ENCODE measurements at regions not wholly inside any gene's neighbourhood (a gene's known extent, or its start where the extent isn't known, plus 50 kb on each side); places are given as distances from the start of the nearest gene placed in this dataset.
A peak's percentile ranks its signal among the peaks of the same experiment; 100 is the strongest.

DNA sequence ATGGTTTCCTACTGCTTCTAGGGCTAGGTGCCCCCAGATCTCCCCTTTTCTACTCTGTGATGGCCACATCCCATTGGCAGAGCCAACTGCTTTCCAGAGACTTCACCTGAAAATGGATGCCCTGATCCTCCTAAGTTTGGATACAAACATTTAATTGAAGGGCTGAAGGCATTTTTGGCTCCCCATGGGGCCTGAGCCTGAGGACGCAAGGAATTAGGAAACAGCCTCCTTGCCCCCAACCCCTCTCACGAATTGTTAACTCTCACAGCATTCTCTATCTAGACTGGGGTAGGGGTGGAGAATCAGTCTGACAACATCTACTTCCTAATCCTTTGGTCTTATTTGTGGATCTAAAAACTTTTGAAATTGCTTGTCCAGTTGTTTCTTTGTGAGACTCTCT, 108.5 kb upstream of the KCNK2 start:
- no peak overlapping the region for H3K4me3 Mint-ChIP-seq
- H3K4me1 Mint-ChIP-seq, result no peaks in the 10 kb centered on the region
- H3K9me3 Mint-ChIP-seq, result peaks cover 0 to 8% (median 0%) of the 10 kb centered on the region in 7 donors
- no peaks in the 10 kb centered on the region for H3K27me3 Mint-ChIP-seq
- ATAC-seq (ENCODE audit: low read depth in 2 of 2) (no peak), DNase-seq (no peak)
- H3K36me3 Mint-ChIP-seq, result no peaks in the 10 kb centered on the region
- no peak overlapping the region for H3K27ac Mint-ChIP-seq

DNA sequence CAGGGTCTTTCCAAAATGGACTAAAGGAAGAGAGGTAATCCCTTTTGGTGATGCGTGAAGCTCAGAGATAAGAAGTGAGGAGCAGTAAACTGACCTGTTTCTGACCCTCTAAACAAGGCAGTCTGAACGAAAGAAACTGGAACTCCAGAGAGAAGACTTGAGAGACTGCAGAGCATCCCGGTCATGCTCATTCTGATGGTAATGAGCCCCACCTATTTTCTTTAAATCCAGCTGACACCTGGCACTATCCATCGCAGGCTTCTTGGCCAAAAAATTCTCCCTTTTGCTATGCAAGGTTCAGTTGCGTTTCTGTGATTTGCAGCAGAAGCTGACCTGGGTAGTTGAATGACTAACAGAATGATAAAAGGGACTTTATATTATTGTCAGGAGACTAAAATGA, 105.9 kb upstream of the KCNK2 start:
- H3K4me1 Mint-ChIP-seq, result no peaks in the 10 kb centered on the region
- H3K36me3 Mint-ChIP-seq, result no peaks in the 10 kb centered on the region
- H3K4me3 Mint-ChIP-seq, result no peak overlapping the region
- ATAC-seq (ENCODE audit: low read depth in 2 of 2) (no peak), DNase-seq (no peak)
- H3K27me3 Mint-ChIP-seq, result no peaks in the 10 kb centered on the region
- no peak overlapping the region for H3K27ac Mint-ChIP-seq
- H3K9me3 Mint-ChIP-seq, result peaks cover 0 to 8% (median 2%) of the 10 kb centered on the region in 7 donors

DNA sequence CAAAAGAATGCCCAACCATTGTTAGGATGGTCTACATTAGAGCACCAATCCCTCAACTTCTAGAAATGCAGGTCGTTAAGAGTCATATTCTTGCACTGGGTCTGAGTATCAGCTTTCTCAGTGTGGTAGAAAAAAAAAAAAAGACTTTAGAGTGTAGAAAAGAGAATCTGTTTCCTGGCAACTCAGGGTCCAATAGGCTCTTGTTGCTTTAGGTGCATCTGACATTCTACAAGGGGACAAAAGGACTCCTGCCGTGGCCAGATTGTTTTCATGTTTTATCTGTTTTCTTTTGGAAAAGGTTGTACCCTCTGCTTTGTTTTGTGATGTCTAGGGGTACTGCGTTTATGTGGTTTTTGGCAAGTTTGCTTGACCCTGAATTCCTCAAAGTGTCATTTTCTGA, 105.4 kb upstream of the KCNK2 start:
- H3K27ac Mint-ChIP-seq, result no peak overlapping the region
- ATAC-seq (ENCODE audit: low read depth in 2 of 2) (no peak), DNase-seq (no peak)
- H3K4me3 Mint-ChIP-seq, result no peak overlapping the region
- peaks cover 0 to 8% (median 2%) of the 10 kb centered on the region in 7 donors for H3K9me3 Mint-ChIP-seq
- no peaks in the 10 kb centered on the region for H3K27me3 Mint-ChIP-seq
- no peaks in the 10 kb centered on the region for H3K4me1 Mint-ChIP-seq
- H3K36me3 Mint-ChIP-seq, result no peaks in the 10 kb centered on the region

DNA sequence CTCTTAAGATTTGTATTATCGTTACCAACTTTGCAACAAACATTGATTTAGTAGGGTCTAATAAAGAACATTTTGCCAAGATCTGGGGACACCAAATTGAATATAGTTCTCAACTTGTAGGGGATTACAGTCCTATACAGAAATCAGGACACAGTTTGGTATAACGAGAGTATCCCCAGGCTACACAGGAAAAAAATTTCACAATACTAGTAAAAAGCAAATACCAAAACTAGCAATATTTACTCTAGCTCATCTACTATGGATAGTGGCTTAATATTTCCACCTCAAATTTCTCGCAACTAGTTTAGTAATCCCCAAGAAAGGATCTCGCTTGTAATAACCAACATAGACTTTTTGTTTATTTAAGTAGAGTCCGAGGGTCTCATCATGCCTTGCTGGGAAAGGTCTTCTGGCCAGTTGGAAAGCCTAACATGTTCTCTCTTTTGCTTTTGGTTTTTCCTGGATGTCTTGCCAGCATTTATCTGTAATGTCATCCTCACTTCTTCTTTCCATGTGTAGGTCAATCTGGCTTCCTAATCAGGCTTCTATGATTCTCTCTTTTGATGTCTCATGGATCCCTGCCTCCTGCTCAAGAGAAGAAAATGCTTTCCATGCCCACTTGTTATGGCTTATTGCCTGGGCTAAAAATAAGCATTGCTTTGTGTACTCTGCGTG, 104.7 kb upstream of the KCNK2 start:
- Mint-ChIP-seq H3K4me1 (no peaks in the 10 kb centered on the region), H3K27me3 (no peaks in the 10 kb centered on the region), H3K36me3 (no peaks in the 10 kb centered on the region), H3K4me3 (no peak overlapping the region), H3K9me3 (peaks cover 0 to 8% (median 2%) of the 10 kb centered on the region in 7 donors), H3K27ac (no peak overlapping the region)
- no peak for DNase-seq
- no peak for ATAC-seq (ENCODE audit: low read depth in 2 of 2)

DNA sequence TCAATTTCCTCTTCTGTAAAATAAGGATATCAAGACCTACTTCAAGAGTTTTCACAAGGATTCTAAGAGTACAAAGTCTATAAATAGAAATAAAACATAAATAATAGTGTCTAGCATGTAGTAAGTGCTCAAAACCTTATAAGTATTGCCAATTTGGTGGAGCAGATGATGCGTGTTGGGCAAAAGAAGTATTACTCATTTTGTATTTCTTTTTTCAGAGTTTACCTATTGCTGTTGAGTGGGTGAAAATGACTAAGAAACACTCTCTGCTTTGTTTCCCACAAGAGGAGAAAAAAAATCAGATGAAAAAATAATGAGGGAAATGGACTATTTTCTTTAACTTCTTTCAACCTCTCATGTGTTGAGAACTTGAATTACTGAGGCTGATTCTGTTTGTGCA, 103.3 kb upstream of the KCNK2 start:
- no peak overlapping the region for H3K27ac Mint-ChIP-seq
- peaks cover 2 to 19% (median 5%) of the 10 kb centered on the region in 7 donors for H3K9me3 Mint-ChIP-seq
- no peaks in the 10 kb centered on the region for H3K4me1 Mint-ChIP-seq
- ATAC-seq (ENCODE audit: low read depth in 2 of 2) (no peak), DNase-seq (no peak)
- no peaks in the 10 kb centered on the region for H3K27me3 Mint-ChIP-seq
- H3K36me3 Mint-ChIP-seq, result no peaks in the 10 kb centered on the region
- no peak overlapping the region for H3K4me3 Mint-ChIP-seq

DNA sequence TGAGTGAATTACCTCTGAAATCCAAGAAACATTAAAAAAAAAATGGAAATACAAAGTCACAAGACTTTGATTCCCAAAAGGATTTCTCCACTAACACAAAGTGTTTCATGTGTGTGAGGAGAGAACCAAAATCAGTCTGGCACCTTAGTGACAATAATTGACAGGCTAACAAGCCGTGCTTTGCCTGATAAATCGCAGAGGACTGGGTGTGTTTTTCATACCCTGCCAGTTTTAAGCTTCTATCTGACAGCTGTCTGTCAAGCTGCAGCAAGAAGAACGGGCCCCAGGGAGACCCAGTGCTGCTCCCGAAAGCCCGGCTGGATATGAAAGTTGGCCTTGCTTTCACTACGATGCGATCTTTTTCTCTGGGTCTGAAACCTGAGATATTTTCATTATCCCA, 101.6 kb upstream of the KCNK2 start:
- no peaks in the 10 kb centered on the region for H3K4me1 Mint-ChIP-seq
- no peak for DNase-seq
- ATAC-seq (ENCODE audit: low read depth in 2 of 2), result no peak
- no peak overlapping the region for H3K4me3 Mint-ChIP-seq
- H3K27me3 Mint-ChIP-seq, result no peaks in the 10 kb centered on the region
- H3K36me3 Mint-ChIP-seq, result no peaks in the 10 kb centered on the region
- peaks cover 2 to 21% (median 6%) of the 10 kb centered on the region in 7 donors for H3K9me3 Mint-ChIP-seq
- H3K27ac Mint-ChIP-seq, result no peak overlapping the region

DNA sequence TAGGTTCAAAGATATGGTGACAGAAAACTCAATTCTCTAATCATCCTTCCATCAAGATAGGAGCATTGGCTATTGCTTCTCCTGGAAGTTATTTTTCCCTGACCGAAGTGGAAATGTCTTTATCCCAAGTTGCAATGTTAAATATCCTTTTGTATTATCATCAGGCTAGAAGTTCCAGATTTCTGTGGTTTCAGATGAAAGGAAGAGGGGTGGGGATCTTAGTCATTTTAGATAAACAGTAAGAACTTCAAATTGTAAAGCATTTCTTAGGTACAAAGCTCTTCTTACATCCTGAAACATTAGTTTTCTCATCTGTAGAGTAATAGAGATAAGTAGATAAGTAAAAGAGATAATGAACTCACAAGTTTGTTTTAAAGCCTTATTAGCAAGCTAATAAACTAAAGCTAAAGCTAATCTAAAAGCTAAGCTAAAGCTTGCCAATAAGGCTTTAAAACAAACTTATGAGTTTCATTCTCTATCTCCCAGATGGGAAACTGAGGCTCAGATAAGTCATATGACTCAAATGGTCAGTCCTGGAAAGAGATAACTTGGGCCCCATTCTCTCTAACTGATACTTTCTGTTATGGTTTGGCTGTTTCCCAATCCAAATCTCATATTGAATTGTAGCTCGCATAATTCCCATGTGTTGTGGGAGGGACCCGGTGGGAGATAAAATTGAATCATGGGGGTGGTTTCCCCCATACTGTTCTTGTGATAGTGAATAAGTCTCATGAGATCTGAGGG, 99.2 kb upstream of the KCNK2 start:
- Mint-ChIP-seq H3K36me3 (no peaks in the 10 kb centered on the region), H3K4me1 (no peaks in the 10 kb centered on the region), H3K9me3 (peaks cover 2 to 20% (median 10%) of the 10 kb centered on the region in 7 donors), H3K27ac (no peak overlapping the region), H3K4me3 (no peak overlapping the region), H3K27me3 (no peaks in the 10 kb centered on the region)
- DNase-seq (no peak), ATAC-seq (ENCODE audit: low read depth in 2 of 2) (no peak)

DNA sequence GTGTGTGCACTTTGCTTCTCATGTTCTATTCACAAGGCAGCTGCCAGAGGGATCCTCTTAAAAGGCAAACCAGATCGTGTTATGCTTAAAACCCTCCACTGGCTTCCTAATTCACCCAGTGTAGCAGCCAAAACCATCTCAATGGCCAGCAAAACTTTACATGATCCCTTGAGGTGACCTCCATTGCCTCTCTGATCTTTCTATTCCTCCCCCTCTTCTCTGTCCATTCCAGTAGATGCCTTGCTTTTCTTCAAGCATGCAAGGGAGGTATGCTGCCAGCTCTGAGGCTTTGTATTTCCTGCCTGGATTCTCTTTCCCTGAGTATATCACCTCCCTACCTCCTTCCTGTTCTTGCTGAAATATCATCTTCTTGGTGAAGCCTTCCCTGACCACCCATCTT, 93.2 kb upstream of the KCNK2 start:
- Mint-ChIP-seq H3K36me3 (no peaks in the 10 kb centered on the region), H3K4me1 (no peaks in the 10 kb centered on the region), H3K9me3 (peaks cover under 1 to 23% (median 8%) of the 10 kb centered on the region in 7 donors), H3K27me3 (no peaks in the 10 kb centered on the region), H3K27ac (no peak overlapping the region), H3K4me3 (no peak overlapping the region)
- no peak for ATAC-seq (ENCODE audit: low read depth in 2 of 2)
- DNase-seq, result no peak

DNA sequence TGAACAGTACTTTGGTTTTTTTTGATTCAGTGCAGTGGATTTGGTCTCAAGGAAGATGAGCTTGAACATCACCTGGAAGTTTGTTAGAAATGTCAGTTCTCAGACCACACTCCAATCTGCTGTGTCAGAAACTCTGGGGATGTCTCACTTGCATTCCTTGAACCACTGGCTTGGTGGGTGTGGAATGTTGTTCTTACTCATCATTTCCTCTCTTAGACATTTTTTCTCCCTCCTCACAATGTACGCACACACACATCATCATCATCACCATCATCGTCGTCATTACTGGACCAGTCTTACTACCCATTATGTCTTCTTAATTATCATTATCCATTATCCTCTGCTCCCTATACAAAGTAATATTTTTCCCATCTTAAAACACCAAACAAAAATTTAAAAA, 91.9 kb upstream of the KCNK2 start:
- Mint-ChIP-seq H3K4me1 (no peaks in the 10 kb centered on the region), H3K36me3 (no peaks in the 10 kb centered on the region), H3K27ac (no peak overlapping the region), H3K9me3 (peaks cover 0 to 23% (median 7%) of the 10 kb centered on the region in 7 donors), H3K4me3 (no peak overlapping the region), H3K27me3 (no peaks in the 10 kb centered on the region)
- DNase-seq (no peak), ATAC-seq (ENCODE audit: low read depth in 2 of 2) (no peak)

DNA sequence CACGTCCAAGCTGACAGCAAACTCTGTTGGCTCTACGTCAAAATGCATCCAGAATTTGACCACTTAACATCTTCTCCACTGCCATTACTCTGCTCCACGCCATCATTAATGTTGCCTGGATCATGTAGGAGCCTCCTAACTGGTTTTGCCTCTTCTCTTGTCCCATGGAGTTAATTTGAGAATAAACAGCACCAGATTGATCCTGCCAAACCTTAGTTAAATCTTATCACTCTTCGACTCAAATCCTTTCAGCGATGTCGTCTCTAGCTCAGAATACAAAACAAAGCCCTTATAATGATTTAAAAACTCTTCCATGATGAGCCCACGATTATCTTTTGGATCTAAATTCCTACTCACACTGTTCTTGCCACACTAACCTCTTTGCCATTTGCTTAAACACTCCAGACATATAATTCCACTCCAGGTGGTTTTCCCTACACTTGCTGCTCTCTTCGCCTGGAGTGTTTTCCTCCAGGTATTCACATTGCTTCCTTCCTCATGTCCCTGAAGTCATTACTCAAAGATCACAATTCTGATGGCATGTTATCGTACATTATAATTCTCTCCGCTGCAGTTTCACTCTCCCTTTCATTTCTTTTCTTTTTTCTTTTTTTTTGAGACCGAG, 90.7 kb upstream of the KCNK2 start:
- H3K27me3 Mint-ChIP-seq, result no peaks in the 10 kb centered on the region
- H3K4me1 Mint-ChIP-seq, result no peaks in the 10 kb centered on the region
- no peak overlapping the region for H3K27ac Mint-ChIP-seq
- ATAC-seq (ENCODE audit: low read depth in 2 of 2) (no peak), DNase-seq (no peak)
- no peaks in the 10 kb centered on the region for H3K36me3 Mint-ChIP-seq
- H3K9me3 Mint-ChIP-seq, result peaks cover 0 to 23% (median 7%) of the 10 kb centered on the region in 7 donors
- no peak overlapping the region for H3K4me3 Mint-ChIP-seq

DNA sequence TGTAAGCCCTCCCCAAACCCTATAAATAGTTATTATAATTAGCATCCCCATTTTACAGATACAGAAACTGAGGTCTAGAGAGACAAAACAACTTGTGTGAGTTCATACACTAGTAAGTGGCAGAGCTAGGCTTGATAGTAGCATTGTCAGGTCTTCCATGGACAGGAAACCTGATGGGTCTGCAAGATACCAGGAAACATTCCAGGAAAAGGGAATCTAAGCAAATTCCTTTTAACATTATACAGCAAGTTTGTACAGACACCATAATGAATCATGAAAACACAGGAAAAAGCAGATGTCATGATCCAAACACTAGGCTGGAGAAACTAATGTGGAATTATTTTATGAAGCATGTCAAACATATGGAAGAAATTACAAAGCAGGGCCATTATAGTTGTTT, 89.1 kb upstream of the KCNK2 start:
- H3K27ac Mint-ChIP-seq, result no peak overlapping the region
- H3K27me3 Mint-ChIP-seq, result no peaks in the 10 kb centered on the region
- no peak for DNase-seq
- no peak for ATAC-seq (ENCODE audit: low read depth in 2 of 2)
- no peak overlapping the region for H3K4me3 Mint-ChIP-seq
- H3K9me3 Mint-ChIP-seq, result peaks cover 0 to 19% (median 6%) of the 10 kb centered on the region in 7 donors
- H3K36me3 Mint-ChIP-seq, result no peaks in the 10 kb centered on the region
- H3K4me1 Mint-ChIP-seq, result no peaks in the 10 kb centered on the region

DNA sequence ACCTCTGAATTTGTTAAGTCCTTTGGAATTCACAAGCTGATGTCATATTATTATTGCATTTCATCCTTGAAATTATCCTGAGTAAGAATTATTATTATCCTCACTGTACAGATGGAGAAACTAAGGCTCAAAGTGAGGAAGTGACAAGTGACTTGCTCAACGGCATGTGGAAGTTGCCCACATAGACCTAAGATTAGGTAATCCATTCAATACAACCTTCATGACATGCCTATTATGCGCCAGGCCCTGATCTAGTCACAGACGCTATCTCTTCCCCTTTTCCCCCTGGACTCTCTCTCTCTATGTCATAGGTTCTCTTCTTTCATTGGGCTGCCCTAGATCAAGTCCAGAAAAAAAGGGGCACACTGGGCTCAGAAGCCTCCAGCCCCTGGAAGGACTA, 84.9 kb upstream of the KCNK2 start:
- Mint-ChIP-seq H3K27me3 (no peaks in the 10 kb centered on the region), H3K4me3 (no peak overlapping the region)

DNA sequence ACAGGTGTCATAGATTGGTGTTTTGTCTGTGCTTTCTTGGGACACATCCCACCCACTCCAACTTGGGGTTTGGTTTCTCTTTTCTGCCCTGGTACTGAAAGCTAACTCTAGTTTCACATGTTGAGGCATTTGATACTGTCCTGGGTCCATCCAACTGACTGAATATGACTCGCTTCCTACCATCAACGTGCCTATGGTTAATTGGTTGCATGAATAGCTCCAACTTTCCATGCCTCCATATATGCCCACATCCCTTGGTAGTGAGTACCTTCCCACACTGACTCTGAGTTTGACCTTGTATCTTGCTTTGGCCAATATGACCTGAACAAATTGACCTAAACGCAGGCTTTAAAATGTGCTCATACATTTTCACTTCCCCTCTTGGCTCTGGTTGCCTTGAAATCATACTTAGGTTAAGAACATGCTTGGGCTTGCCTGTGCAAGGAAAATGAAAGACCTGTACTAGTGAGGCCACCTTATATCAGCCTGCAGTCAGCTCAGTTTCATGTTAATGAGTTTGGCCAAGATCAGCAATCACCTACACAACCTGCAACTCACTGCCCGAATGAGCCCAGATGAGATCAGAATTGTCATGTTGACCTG, 81.0 kb upstream of the KCNK2 start:
- Mint-ChIP-seq H3K27me3 (no peaks in the 10 kb centered on the region), H3K27ac (peak overlapping the region in 2 of 6 donors; percentile 2 to 6), H3K4me1 (no peaks in the 10 kb centered on the region), H3K4me3 (no peak overlapping the region), H3K36me3 (no peaks in the 10 kb centered on the region), H3K9me3 (peaks cover 2 to 11% (median 5%) of the 10 kb centered on the region in 7 donors)
- no peak for DNase-seq
- ATAC-seq (ENCODE audit: low read depth in 2 of 2), result no peak

More for the DNA sequence above, 84.9 kb upstream of the KCNK2 start:
- H3K27ac Mint-ChIP-seq, result no peak overlapping the region
- H3K9me3 Mint-ChIP-seq, result peaks cover 0 to 5% (median 2%) of the 10 kb centered on the region in 7 donors
- ATAC-seq (ENCODE audit: low read depth in 2 of 2), result no peak
- H3K4me1 Mint-ChIP-seq, result no peaks in the 10 kb centered on the region
- no peaks in the 10 kb centered on the region for H3K36me3 Mint-ChIP-seq
- DNase-seq, result no peak

DNA sequence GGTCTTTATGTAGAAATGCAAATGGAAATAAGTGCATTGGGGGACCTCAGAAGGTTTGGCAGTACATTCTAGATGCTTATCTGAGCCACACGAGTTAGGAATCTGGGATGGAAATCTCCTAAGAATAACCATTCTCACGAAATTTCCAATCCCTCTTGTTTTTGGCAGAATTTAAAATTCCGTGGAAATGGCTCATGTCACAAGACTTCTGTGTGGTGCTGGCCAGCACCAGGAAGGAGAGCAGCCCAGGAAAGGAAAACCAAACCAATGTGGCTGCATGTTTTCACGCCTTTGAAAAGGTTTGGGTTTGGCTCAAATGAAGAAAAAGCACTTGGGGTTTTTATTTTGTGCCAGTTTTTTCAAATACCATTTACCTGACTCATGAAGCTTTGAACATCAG, 80.1 kb upstream of the KCNK2 start:
- ATAC-seq (ENCODE audit: low read depth in 2 of 2) (no peak), DNase-seq (no peak)
- H3K27me3 Mint-ChIP-seq, result no peaks in the 10 kb centered on the region
- H3K36me3 Mint-ChIP-seq, result no peaks in the 10 kb centered on the region
- H3K9me3 Mint-ChIP-seq, result peaks cover 3 to 11% (median 5%) of the 10 kb centered on the region in 7 donors
- H3K27ac Mint-ChIP-seq, result no peak overlapping the region
- no peak overlapping the region for H3K4me3 Mint-ChIP-seq
- no peaks in the 10 kb centered on the region for H3K4me1 Mint-ChIP-seq

Measured in naive B cell (primary cell).